ENCODE measurements at regions not wholly inside any gene's neighbourhood (a gene's known extent, or its start where the extent isn't known, plus 50 kb on each side); places are given as distances from the start of the nearest gene placed in this dataset.

DNA sequence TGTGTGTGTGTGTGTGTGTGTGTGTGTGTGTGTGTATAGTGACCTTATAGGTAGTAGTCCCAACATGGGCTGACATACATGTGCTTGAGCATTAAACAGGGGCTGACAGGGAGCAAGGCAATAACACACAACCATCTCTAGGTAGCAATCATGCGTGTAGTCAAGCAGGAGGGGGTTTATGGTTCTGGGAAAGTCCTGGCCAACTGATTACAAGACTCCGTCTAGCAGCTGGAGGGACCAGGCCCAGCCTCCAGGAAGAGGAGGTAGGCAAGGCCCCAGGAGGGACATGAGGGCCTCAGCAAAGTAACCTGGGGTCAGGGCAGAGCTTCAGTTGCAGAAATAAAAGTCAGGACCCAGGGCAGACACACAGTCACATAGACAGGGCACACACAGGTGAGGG lies 60.6 kb upstream of the E2F3 start:
- TF ChIP-seq, protein P1, sequence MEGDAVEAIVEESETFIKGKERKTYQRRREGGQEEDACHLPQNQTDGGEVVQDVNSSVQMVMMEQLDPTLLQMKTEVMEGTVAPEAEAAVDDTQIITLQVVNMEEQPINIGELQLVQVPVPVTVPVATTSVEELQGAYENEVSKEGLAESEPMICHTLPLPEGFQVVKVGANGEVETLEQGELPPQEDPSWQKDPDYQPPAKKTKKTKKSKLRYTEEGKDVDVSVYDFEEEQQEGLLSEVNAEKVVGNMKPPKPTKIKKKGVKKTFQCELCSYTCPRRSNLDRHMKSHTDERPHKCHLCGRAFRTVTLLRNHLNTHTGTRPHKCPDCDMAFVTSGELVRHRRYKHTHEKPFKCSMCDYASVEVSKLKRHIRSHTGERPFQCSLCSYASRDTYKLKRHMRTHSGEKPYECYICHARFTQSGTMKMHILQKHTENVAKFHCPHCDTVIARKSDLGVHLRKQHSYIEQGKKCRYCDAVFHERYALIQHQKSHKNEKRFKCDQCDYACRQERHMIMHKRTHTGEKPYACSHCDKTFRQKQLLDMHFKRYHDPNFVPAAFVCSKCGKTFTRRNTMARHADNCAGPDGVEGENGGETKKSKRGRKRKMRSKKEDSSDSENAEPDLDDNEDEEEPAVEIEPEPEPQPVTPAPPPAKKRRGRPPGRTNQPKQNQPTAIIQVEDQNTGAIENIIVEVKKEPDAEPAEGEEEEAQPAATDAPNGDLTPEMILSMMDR (IDR thresholded peaks at IDR 0.05), result no peak
- TF ChIP-seq POLR2AphosphoS5 (IDR thresholded peaks at IDR 0.05; ENCODE audit: low read depth, low read length), result no peak
